GM23338 (cell line): ENCODE measurements at regions not wholly inside any gene's neighbourhood (a gene's known extent, or its start where the extent isn't known, plus 50 kb on each side); places are given as distances from the start of the nearest gene placed in this dataset.

Experiments used
- ATAC-seq: fragments of 200-7000 bp; cut with Tn5 transposase; 3 replicates; pipeline ENCODE4 v1.9.1; 2020
- DNase-seq: peaks from one replicate; pipeline ENCODE4 v3.0.0-alpha.2; 2015; ENCODE audit warnings: low spot score
- H2AFZ ChIP-seq: fragments of 200-600 bp; sonication (generic); 2 replicates; pipeline ENCODE4 v1.8.0; 2016; ENCODE audit warnings: antibody characterized with exemption, mild to moderate bottlenecking, moderate library complexity
- H3F3A ChIP-seq: fragments of 200-600 bp; sonication (generic); replicated peaks from 2 replicates; pipeline ENCODE4 v1.8.0; 2017; ENCODE audit warnings: antibody characterized with exemption, mixed run types, low read depth
- H3K27ac ChIP-seq: fragments of 200-600 bp; sonication (generic); 2 replicates; pipeline ENCODE4 v1.6.1; 2016; ENCODE audit warnings: low read depth
- H3K27me3 ChIP-seq: fragments of 200-600 bp; sonication (generic); 2 replicates; pipeline ENCODE4 v1.8.0; 2016; ENCODE audit warnings: mild to moderate bottlenecking, mixed run types, moderate library complexity; ENCODE audit not compliant: insufficient read depth
- H3K36me3 ChIP-seq: fragments of 200-600 bp; sonication (generic); 2 replicates; pipeline ENCODE4 v1.8.0; 2016; ENCODE audit warnings: mild to moderate bottlenecking; ENCODE audit not compliant: insufficient read depth
- H3K4me1 ChIP-seq: fragments of 200-600 bp; sonication (generic); 2 replicates; pipeline ENCODE4 v1.8.0; 2016; ENCODE audit warnings: mild to moderate bottlenecking, moderate library complexity; ENCODE audit not compliant: insufficient read depth
- H3K4me2 ChIP-seq: fragments of 200-600 bp; sonication (generic); 2 replicates; pipeline ENCODE4 v1.7.1; 2017; ENCODE audit warnings: mixed run types
- H3K4me3 ChIP-seq: fragments of 200-600 bp; sonication (generic); 2 replicates; pipeline ENCODE4 v1.6.1; 2016; ENCODE audit warnings: mixed run types
- H3K79me2 ChIP-seq: fragments of 200-600 bp; sonication (generic); replicated peaks from 2 replicates; pipeline ENCODE4 v1.8.0; 2017; ENCODE audit warnings: mild to moderate bottlenecking; ENCODE audit not compliant: insufficient read depth
- H3K9me2 ChIP-seq: fragments of 200-600 bp; sonication (generic); 2 replicates; pipeline ENCODE4 v1.8.0; 2017; ENCODE audit not compliant: insufficient read depth
- H4K20me1 ChIP-seq: fragments of 200-600 bp; sonication (generic); replicated peaks from 2 replicates; pipeline ENCODE4 v1.8.0; 2017; ENCODE audit warnings: mild to moderate bottlenecking; ENCODE audit not compliant: insufficient read depth
- H3K27ac Mint-ChIP-seq: 2 replicates; pipeline ENCODE4 v1.8.0; 2020; ENCODE audit warnings: inconsistent platforms, mild to moderate bottlenecking, moderate library complexity, mixed read lengths
- H3K27me3 Mint-ChIP-seq: 3 replicates; pipeline ENCODE4 v1.8.0; 2022; ENCODE audit warnings: low read depth, mild to moderate bottlenecking, moderate library complexity, mixed read lengths, inconsistent platforms; ENCODE audit not compliant: insufficient read depth, poor library complexity
- H3K36me3 Mint-ChIP-seq: 3 replicates; pipeline ENCODE4 v1.8.0; 2021; ENCODE audit warnings: low read depth, mild to moderate bottlenecking, inconsistent platforms, moderate library complexity, mixed read lengths
- H3K4me1 Mint-ChIP-seq: 3 replicates; pipeline ENCODE4 v1.8.0; 2020; ENCODE audit warnings: mild to moderate bottlenecking, inconsistent platforms, mixed read lengths
- H3K4me3 Mint-ChIP-seq: 3 replicates; pipeline ENCODE4 v1.8.0; 2021; ENCODE audit warnings: moderate library complexity, mild to moderate bottlenecking, inconsistent platforms, mixed read lengths
- H3K9me3 Mint-ChIP-seq: 3 replicates; pipeline ENCODE4 v1.8.0; 2020; ENCODE audit warnings: moderate library complexity, mild to moderate bottlenecking, inconsistent platforms, mixed read lengths
- CREB1 ChIP-seq: fragments of 250-450 bp; sonication (Bioruptor Pico); IDR thresholded peaks from 2 replicates; pipeline ENCODE4 v1.5.0; 2020; ENCODE audit warnings: low read depth, mild to moderate bottlenecking, moderate library complexity
- CTCF ChIP-seq, 2 experiments: fragments of 200-600 bp in 1 of 2; sonication (generic) in 1 of 2; conservative IDR thresholded peaks; 2 replicates each; pipeline versions ENCODE4 v1.5.1 to v1.6.1; 2016 to 2017; ENCODE audit warnings: antibody characterized with exemption in 2 of 2, low read depth in 2 of 2, mild to moderate bottlenecking in 2 of 2, moderate library complexity in 1 of 2
- ETS1 ChIP-seq: IDR thresholded peaks from 2 replicates; pipeline ENCODE4 v1.6.1; 2016; ENCODE audit warnings: antibody characterized with exemption
- EZH2 ChIP-seq: fragments of 200-600 bp; sonication (generic); IDR thresholded peaks from one replicate; pipeline ENCODE4 v1.8.0; 2017; ENCODE audit warnings: antibody characterized with exemption, mild to moderate bottlenecking, low read depth; ENCODE audit not compliant: unreplicated experiment
- EZH2phosphoT487 ChIP-seq: fragments of 200-600 bp; sonication (generic); IDR thresholded peaks from one replicate; pipeline ENCODE4 v1.8.1; 2018; ENCODE audit warnings: antibody characterized with exemption; ENCODE audit not compliant: unreplicated experiment
- JUNB ChIP-seq: IDR thresholded peaks from one replicate; pipeline ENCODE4 v1.6.1; 2016; ENCODE audit warnings: antibody characterized with exemption; ENCODE audit not compliant: unreplicated experiment
- NANOG ChIP-seq: IDR thresholded peaks from 2 replicates; pipeline ENCODE4 v1.6.1; 2016; ENCODE audit warnings: antibody characterized with exemption, borderline replicate concordance
- POLR2AphosphoS5 ChIP-seq: IDR thresholded peaks from 2 replicates; pipeline ENCODE4 v1.6.1; 2016; ENCODE audit warnings: antibody characterized with exemption, low read depth
- REST ChIP-seq: IDR thresholded peaks from one replicate; pipeline ENCODE4 v1.6.1; 2018; ENCODE audit warnings: antibody characterized with exemption; ENCODE audit not compliant: unreplicated experiment
- STAT1 ChIP-seq: IDR thresholded peaks from one replicate; pipeline ENCODE4 v1.6.1; 2016; ENCODE audit warnings: antibody characterized with exemption; ENCODE audit not compliant: unreplicated experiment
- ZNF114 ChIP-seq: fragments of 250-450 bp; sonication (Bioruptor Pico); IDR thresholded peaks from 2 replicates; pipeline ENCODE4 v1.5.0; 2020; ENCODE audit warnings: mild to moderate bottlenecking, moderate library complexity
- ZNF331 ChIP-seq: fragments of 250-450 bp; sonication (Bioruptor Pico); IDR thresholded peaks from 2 replicates; pipeline ENCODE4 v1.5.0; 2020; ENCODE audit warnings: low read depth, mild to moderate bottlenecking, moderate library complexity
- ZNF462 ChIP-seq: fragments of 250-450 bp; sonication (Bioruptor Pico); IDR thresholded peaks from 2 replicates; pipeline ENCODE4 v1.5.0; 2020; ENCODE audit warnings: mild to moderate bottlenecking, moderate library complexity

- no peak for TF ChIP-seq STAT1
- no peak for TF ChIP-seq NANOG
- TF ChIP-seq ZNF331 (CRISPR knock-in tag): no peak
- TF ChIP-seq POLR2AphosphoS5: no peak
Observed at GRCh38 chr5:23035555-23036090, 182.5 kb upstream of the CDH12 start (continued).

GRCh38 chr5:23033864-23034263, 180.7 kb upstream of the CDH12 start:
- H3K4me3 Mint-ChIP-seq: no peak overlapping the region
- Histone ChIP-seq H3K27ac (no peak overlapping the region), H3K4me2 (no peak overlapping the region), H3K4me1 (peaks cover under 1% of the 10 kb centered on the region; the same call in 1 of the 2 replicates), H3K27me3 (no peaks in the 10 kb centered on the region), H3K36me3 (no peaks in the 10 kb centered on the region), H3K79me2 (no peaks in the 10 kb centered on the region), H3K4me3 (no peak overlapping the region), H4K20me1 (no peaks in the 10 kb centered on the region), H3F3A (no peaks in the 10 kb centered on the region), H3K9me2 (0 out of 2 replicates have a peak, but pooled peaks cover 9% of the 10 kb centered on the region), H2AFZ (no peak overlapping the region)
- TF ChIP-seq STAT1 (no peak), ZNF114 (CRISPR knock-in tag) (no peak), CREB1 (no peak), CTCF (conservative IDR thresholded peaks at IDR 0.05; ENCODE audit: low read depth in 2 of 2) (no peak), EZH2 (no peak), POLR2AphosphoS5 (no peak), ETS1 (no peak), REST (no peak), ZNF462 (CRISPR knock-in tag) (no peak), EZH2phosphoT487 (no peak), ZNF331 (CRISPR knock-in tag) (no peak), JUNB (no peak), NANOG (no peak)
- no peaks in the 10 kb centered on the region for H3K27me3 Mint-ChIP-seq
- H3K4me1 Mint-ChIP-seq: no peaks in the 10 kb centered on the region
- H3K9me3 Mint-ChIP-seq: no peaks in the 10 kb centered on the region; the same call in 2 of the 3 replicates
- no peak overlapping the region for H3K27ac Mint-ChIP-seq
- DNase-seq (no peak), ATAC-seq (no peak)
- no peaks in the 10 kb centered on the region for H3K36me3 Mint-ChIP-seq
